OCI-LY7 (cell line): ENCODE measurements at regions not wholly inside any gene's neighbourhood (a gene's known extent, or its start where the extent isn't known, plus 50 kb on each side); places are given as distances from the start of the nearest gene placed in this dataset.

Experiments
- BruUV-seq: library from RNA; stranded (reverse); fragments of 400-500 nt; replicated peaks from 2 replicates; lab custom pipeline; 2021; lab: Mats Ljungman, UMichigan
- CTCF ChIA-PET: fragments of 300-600 bp; sonication (Branson Sonifier 250); formaldehyde crosslinking; loops from one replicate; lab custom pipeline; 2022; ENCODE audit warnings: antibody characterized with exemption; ENCODE audit not compliant: unreplicated experiment; lab: Charles Lee
- POLR2A ChIA-PET: fragments of 300-600 bp; sonication (Branson Sonifier 250); formaldehyde crosslinking; loops from one replicate; lab custom pipeline; 2022; ENCODE audit warnings: antibody characterized with exemption; lab: Charles Lee
- DNase-seq: peaks from one replicate; pipeline ENCODE4 v3.0.0-alpha.2; 2015; ENCODE audit warnings: low spot score
- H2AFZ ChIP-seq: fragments of 200-600 bp; sonication (generic), shearing (Covaris generic); 2 replicates; pipeline ENCODE4 v1.6.1; 2014; ENCODE audit warnings: mild to moderate bottlenecking, antibody characterized with exemption, low read length, moderate library complexity
- H3K27ac ChIP-seq: fragments of 200-600 bp; sonication (generic); 2 replicates; pipeline ENCODE4 v1.5.1; 2014; ENCODE audit warnings: mixed run types, low read depth, mild to moderate bottlenecking, moderate library complexity, low read length, inconsistent platforms; ENCODE audit not compliant: poor library complexity, severe bottlenecking
- H3K36me3 ChIP-seq: fragments of 200-600 bp; sonication (generic); 2 replicates; pipeline ENCODE4 v1.6.1; 2014; ENCODE audit warnings: mild to moderate bottlenecking, antibody characterized with exemption, low read length, moderate library complexity, mixed read lengths; ENCODE audit not compliant: insufficient read depth
- H3K4me1 ChIP-seq: fragments of 200-600 bp; sonication (generic); 2 replicates; pipeline ENCODE4 v1.5.1; 2014; ENCODE audit warnings: mild to moderate bottlenecking, low read length; ENCODE audit not compliant: insufficient read depth, poor library complexity, severe bottlenecking
- H3K4me2 ChIP-seq: fragments of 200-600 bp; sonication (generic); 2 replicates; pipeline ENCODE4 v1.6.1; 2014; ENCODE audit warnings: mild to moderate bottlenecking, low read length
- H3K4me3 ChIP-seq: fragments of 200-600 bp; sonication (generic); 2 replicates; pipeline ENCODE4 v1.5.1; 2014; ENCODE audit warnings: mild to moderate bottlenecking, low read depth, low read length; ENCODE audit not compliant: poor library complexity, severe bottlenecking
- H3K79me2 ChIP-seq: fragments of 200-600 bp; sonication (generic); 2 replicates; pipeline ENCODE4 v1.6.1; 2016; ENCODE audit warnings: low read depth, mild to moderate bottlenecking, low read length, moderate library complexity, mixed read lengths; ENCODE audit not compliant: insufficient read depth
- H3K9me2 ChIP-seq: fragments of 200-600 bp; sonication (generic); 2 replicates; pipeline ENCODE4 v1.6.1; 2016; ENCODE audit warnings: mild to moderate bottlenecking, low read length, mixed read lengths; ENCODE audit not compliant: insufficient read depth
- H3K9me3 ChIP-seq: fragments of 200-600 bp; sonication (generic); 2 replicates; pipeline ENCODE4 v1.6.1; 2014; ENCODE audit warnings: mild to moderate bottlenecking, mixed run types, low read length, mixed read lengths
- H4K20me1 ChIP-seq: fragments of 200-600 bp; sonication (generic); 2 replicates; pipeline ENCODE4 v1.6.1; 2014; ENCODE audit warnings: mild to moderate bottlenecking, antibody characterized with exemption, low read length, moderate library complexity, mixed read lengths; ENCODE audit not compliant: insufficient read depth
- EZH2phosphoT487 ChIP-seq: fragments of 200-600 bp; sonication (generic); IDR thresholded peaks from 2 replicates; pipeline ENCODE4 v1.6.1; 2018; ENCODE audit warnings: low read depth, borderline replicate concordance, mild to moderate bottlenecking, mixed run types, antibody characterized with exemption, low read length, moderate library complexity, mixed read lengths
- intact Hi-C: fragments of 100-400 bp; cut with micrococcal nuclease; formaldehyde crosslinking; loops from one replicate; pipeline ENCODE4 v1.10.0; 2022; ENCODE audit not compliant: unreplicated experiment
- TF ChIP-seq, protein P1 (sequence below): fragments of 200-600 bp; sonication (generic); conservative IDR thresholded peaks from 2 replicates; pipeline ENCODE4 v1.5.1; 2014; ENCODE audit warnings: mild to moderate bottlenecking, antibody characterized with exemption, low read length, moderate library complexity, mixed read lengths

DNA sequence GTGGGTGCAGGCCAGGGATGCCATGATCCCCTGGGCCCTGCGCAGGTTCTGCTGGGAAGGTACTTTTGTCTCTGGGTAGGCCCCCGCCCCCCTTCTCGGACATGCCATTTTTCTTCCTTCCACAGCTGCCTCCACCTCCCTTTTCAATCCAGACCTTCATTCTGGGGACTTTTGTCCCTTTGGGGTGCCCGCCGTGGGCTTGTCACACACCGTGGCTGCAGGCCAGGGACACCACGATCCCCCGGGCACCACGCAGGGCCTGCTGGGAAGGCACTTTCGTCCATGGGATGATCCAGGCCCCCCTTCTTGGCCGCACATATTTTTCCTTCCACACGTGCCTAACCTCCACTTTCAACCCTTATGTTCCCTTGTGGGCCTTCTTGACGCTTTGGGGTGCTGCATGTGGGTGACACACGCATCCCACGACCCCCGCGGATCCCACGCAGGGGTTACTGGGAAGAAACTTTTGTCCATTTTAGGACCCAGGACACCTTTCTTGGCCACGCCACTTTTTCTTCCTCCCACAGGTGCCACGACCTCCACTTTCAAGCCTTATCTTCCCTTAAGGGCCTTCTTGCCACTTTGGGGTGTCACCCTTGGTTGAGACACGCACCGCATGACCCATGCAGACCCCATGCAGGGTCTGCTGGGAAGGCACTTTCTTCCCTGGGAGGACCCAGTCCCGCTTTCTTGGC, 272.5 kb downstream of the ALG10 start:
- CTCF ChIA-PET: no interaction called here
- Histone ChIP-seq H3K4me2 (no peak overlapping the region), H3K27ac (no peak overlapping the region), H3K36me3 (no peaks in the 10 kb centered on the region), H3K79me2 (no peaks in the 10 kb centered on the region), H3K9me2 (no peaks in the 10 kb centered on the region), H3K4me1 (no peaks in the 10 kb centered on the region), H4K20me1 (no peaks in the 10 kb centered on the region), H3K4me3 (no peak overlapping the region), H2AFZ (no peak overlapping the region), H3K9me3 (no peaks in the 10 kb centered on the region)
- POLR2A ChIA-PET: no interaction called here
- no peak for DNase-seq
- TF ChIP-seq, protein P1, sequence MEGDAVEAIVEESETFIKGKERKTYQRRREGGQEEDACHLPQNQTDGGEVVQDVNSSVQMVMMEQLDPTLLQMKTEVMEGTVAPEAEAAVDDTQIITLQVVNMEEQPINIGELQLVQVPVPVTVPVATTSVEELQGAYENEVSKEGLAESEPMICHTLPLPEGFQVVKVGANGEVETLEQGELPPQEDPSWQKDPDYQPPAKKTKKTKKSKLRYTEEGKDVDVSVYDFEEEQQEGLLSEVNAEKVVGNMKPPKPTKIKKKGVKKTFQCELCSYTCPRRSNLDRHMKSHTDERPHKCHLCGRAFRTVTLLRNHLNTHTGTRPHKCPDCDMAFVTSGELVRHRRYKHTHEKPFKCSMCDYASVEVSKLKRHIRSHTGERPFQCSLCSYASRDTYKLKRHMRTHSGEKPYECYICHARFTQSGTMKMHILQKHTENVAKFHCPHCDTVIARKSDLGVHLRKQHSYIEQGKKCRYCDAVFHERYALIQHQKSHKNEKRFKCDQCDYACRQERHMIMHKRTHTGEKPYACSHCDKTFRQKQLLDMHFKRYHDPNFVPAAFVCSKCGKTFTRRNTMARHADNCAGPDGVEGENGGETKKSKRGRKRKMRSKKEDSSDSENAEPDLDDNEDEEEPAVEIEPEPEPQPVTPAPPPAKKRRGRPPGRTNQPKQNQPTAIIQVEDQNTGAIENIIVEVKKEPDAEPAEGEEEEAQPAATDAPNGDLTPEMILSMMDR: no peak
- no peak for TF ChIP-seq EZH2phosphoT487
- no TSS peak for BruUV-seq
- intact Hi-C loops: no loop called here

DNA sequence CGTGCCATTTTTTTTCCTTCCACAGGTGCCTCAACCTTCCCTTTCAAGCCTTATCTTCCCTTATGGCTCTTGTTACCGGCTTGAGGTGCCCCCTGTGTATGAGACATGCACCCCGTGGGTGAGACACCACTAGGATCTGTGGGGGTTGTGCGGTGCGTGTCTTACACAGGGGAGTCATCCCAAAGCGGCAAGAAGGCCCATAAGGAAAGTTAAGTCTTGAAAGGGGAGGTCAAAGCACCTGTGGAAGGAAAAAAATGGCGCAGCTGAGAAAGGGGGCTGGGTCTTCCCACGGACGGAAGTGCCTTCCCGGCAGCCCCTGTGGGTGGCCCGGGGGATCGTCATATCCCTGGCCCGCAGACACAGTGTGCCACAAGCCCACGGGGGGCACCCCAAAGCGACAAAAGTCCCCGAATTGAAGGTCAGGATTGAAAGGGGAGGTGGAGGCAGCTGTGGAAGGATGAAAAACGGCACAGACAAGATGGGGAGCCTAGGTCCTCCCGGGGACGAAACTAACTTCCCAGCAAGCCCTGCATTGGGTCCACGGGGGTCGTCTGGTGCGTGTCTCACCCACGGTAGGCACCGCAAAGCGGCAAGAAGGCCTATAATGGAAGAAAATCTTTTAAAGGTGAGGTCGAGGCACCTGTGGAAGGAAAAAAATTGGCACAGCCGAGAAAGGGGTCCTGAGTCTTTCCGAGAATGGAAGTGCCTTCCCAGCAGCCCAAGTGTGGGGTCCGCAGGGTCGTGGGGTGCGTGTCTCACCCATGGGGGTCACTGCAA, 273.3 kb downstream of the ALG10 start:
- CTCF ChIA-PET: no interaction called here
- Histone ChIP-seq H3K9me3 (no peaks in the 10 kb centered on the region), H3K4me1 (no peaks in the 10 kb centered on the region), H3K9me2 (no peaks in the 10 kb centered on the region), H2AFZ (no peak overlapping the region), H3K4me3 (no peak overlapping the region), H3K27ac (no peak overlapping the region), H3K4me2 (no peak overlapping the region), H3K36me3 (no peaks in the 10 kb centered on the region), H4K20me1 (no peaks in the 10 kb centered on the region), H3K79me2 (no peaks in the 10 kb centered on the region)
- POLR2A ChIA-PET: no interaction called here
- intact Hi-C loops: no loop called here
- no peak for DNase-seq
- BruUV-seq: no TSS peak
- TF ChIP-seq EZH2phosphoT487: no peak
- TF ChIP-seq, protein P1: no peak
